ENCODE measurements at regions not wholly inside any gene's neighbourhood (a gene's known extent, or its start where the extent isn't known, plus 50 kb on each side); places are given as distances from the start of the nearest gene placed in this dataset.

GRCh38 chrX:124960454-124960853 lies 359.2 kb upstream of the TEX13C start:
- 59 to 71% methylated on average over 2 of the region's 2 CpGs for WGBS, 2 donors
- intact Hi-C loops (cut with DNase I; ENCODE audit: low total_unique reads) = no loop called here
- TF ChIP-seq CTCF (IDR thresholded peaks at IDR 0.05) = no peak
- TF ChIP-seq POLR2A (IDR thresholded peaks at IDR 0.05) = no peak
- no peak for DNase-seq (ENCODE audit: low spot score in 2 of 2)
- no peak overlapping the region for H3K4me3 ChIP-seq (ENCODE audit: low read depth, poor library complexity, severe bottlenecking)

GRCh38 chrX:124963717-124964116 lies 356.0 kb upstream of the TEX13C start, which contains the start of gene TENM1:
Gene TENM1, minus strand, starts transcription at chrX:124963817.
- no peak for DNase-seq (ENCODE audit: low spot score in 2 of 2)
- no peak within 1 kb of the TSS for H3K4me3 ChIP-seq (ENCODE audit: low read depth, poor library complexity, severe bottlenecking)
- 45 to 53% methylated on average over 2 of the region's 2 CpGs for WGBS, 2 donors
- TF ChIP-seq POLR2A (IDR thresholded peaks at IDR 0.05) (no peak), CTCF (IDR thresholded peaks at IDR 0.05) (no peak)
- intact Hi-C loops (cut with DNase I; ENCODE audit: low total_unique reads) = no loop called here

GRCh38 chrX:124975456-124975855 lies 344.2 kb upstream of the TEX13C start:
- WGBS, 2 donors = 69 to 77% methylated on average over 3 of the region's 3 CpGs
- no peak for TF ChIP-seq CTCF (IDR thresholded peaks at IDR 0.05)
- no peak for TF ChIP-seq POLR2A (IDR thresholded peaks at IDR 0.05)
- H3K4me3 ChIP-seq (ENCODE audit: low read depth, poor library complexity, severe bottlenecking) = no peak overlapping the region
- no peak for DNase-seq (ENCODE audit: low spot score in 2 of 2)
- intact Hi-C loops (cut with DNase I; ENCODE audit: low total_unique reads) = no loop called here

- no peak for TF ChIP-seq POLR2A (IDR thresholded peaks at IDR 0.05)
- TF ChIP-seq CTCF (IDR thresholded peaks at IDR 0.05) = no peak
- WGBS, 2 donors = 76 to 83% methylated on average over 1 of the region's 1 CpG
- intact Hi-C loops (cut with DNase I; ENCODE audit: low total_unique reads) = no loop called here
- H3K4me3 ChIP-seq (ENCODE audit: low read depth, poor library complexity, severe bottlenecking) = no peak overlapping the region
- no peak for DNase-seq (ENCODE audit: low spot score in 2 of 2)
These were observed 338.3 kb upstream of the TEX13C start for GRCh38 chrX:124981420-124981819.

- TF ChIP-seq CTCF (IDR thresholded peaks at IDR 0.05) = no peak
- TF ChIP-seq POLR2A (IDR thresholded peaks at IDR 0.05) = no peak
- intact Hi-C loops (cut with DNase I; ENCODE audit: low total_unique reads) = no loop called here
- H3K4me3 ChIP-seq (ENCODE audit: low read depth, poor library complexity, severe bottlenecking) = no peak overlapping the region
- WGBS, 2 donors = 66 to 78% methylated on average over 3 of the region's 3 CpGs
- DNase-seq (ENCODE audit: low spot score in 2 of 2) = no peak
These were observed 335.4 kb upstream of the TEX13C start for GRCh38 chrX:124984140-124984813.

GRCh38 chrX:124986284-124986683 lies 333.4 kb upstream of the TEX13C start:
- no peak for TF ChIP-seq POLR2A (IDR thresholded peaks at IDR 0.05)
- no peak for TF ChIP-seq CTCF (IDR thresholded peaks at IDR 0.05)
- WGBS, 2 donors = 76 to 87% methylated on average over 3 of the region's 3 CpGs
- intact Hi-C loops (cut with DNase I; ENCODE audit: low total_unique reads) = no loop called here
- no peak for DNase-seq (ENCODE audit: low spot score in 2 of 2)
- H3K4me3 ChIP-seq (ENCODE audit: low read depth, poor library complexity, severe bottlenecking) = no peak overlapping the region
